HUES48 (cell line): ENCODE measurements at regions not wholly inside any gene's neighbourhood (a gene's known extent, or its start where the extent isn't known, plus 50 kb on each side); places are given as distances from the start of the nearest gene placed in this dataset.
"Not testable (repeated sequence)": the region's sequence is repeated elsewhere in the genome, so short reads cannot be mapped to it uniquely, and the experiment has no call there.

Experiments
- H3K27ac ChIP-seq: one replicate; pipeline ENCODE4 v1.7.0; 2013; ENCODE audit warnings: low read depth, low read length, inconsistent platforms
- H3K27me3 ChIP-seq: 2 replicates; pipeline ENCODE4 v1.6.1; 2013; ENCODE audit warnings: mild to moderate bottlenecking, low read length; ENCODE audit not compliant: control insufficient read depth, insufficient read depth
- H3K36me3 ChIP-seq: 2 replicates; pipeline ENCODE4 v1.6.1; 2013; ENCODE audit warnings: low read length; ENCODE audit not compliant: control insufficient read depth, insufficient read depth
- H3K4me1 ChIP-seq: 2 replicates; pipeline ENCODE4 v1.6.1; 2013; ENCODE audit warnings: mild to moderate bottlenecking, low read length; ENCODE audit not compliant: control insufficient read depth, insufficient read depth
- H3K4me3 ChIP-seq: 2 replicates; pipeline ENCODE4 v1.5.1; 2013; ENCODE audit warnings: mild to moderate bottlenecking, low read depth, low read length
- H3K9ac ChIP-seq: 2 replicates; pipeline ENCODE4 v1.6.1; 2013; ENCODE audit warnings: mild to moderate bottlenecking, low read depth, low read length, moderate library complexity
- H3K9me3 ChIP-seq: 2 replicates; pipeline ENCODE4 v1.6.1; 2013; ENCODE audit warnings: low read length; ENCODE audit not compliant: control insufficient read depth, insufficient read depth

DNA sequence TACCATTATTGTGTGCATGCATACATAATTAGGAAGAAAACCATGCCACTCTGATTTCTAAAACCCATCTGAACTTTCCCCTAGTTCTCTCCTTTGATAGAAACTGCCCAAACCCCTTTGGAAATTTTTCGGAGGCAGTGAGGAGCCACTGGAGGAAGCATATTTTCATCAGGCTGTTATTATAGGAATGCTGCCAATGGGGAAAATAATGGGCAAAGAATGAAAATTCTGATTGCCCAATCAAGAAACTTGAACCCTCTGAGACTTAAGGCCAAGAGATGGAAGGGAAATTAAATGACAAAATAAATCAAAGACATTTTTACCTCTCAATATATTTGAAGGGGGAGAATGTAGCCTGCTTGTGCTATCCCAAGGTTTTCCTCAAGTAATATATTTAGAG lies 376.0 kb upstream of the PDZRN3 start:
- H3K9me3 ChIP-seq: no peaks in the 10 kb centered on the region
- H3K4me1 ChIP-seq: no peaks in the 10 kb centered on the region
- no peaks in the 10 kb centered on the region for H3K36me3 ChIP-seq
- no peak overlapping the region for H3K9ac ChIP-seq
- no peak overlapping the region for H3K4me3 ChIP-seq
- H3K27me3 ChIP-seq: no peaks in the 10 kb centered on the region
- H3K27ac ChIP-seq: no peak overlapping the region

DNA sequence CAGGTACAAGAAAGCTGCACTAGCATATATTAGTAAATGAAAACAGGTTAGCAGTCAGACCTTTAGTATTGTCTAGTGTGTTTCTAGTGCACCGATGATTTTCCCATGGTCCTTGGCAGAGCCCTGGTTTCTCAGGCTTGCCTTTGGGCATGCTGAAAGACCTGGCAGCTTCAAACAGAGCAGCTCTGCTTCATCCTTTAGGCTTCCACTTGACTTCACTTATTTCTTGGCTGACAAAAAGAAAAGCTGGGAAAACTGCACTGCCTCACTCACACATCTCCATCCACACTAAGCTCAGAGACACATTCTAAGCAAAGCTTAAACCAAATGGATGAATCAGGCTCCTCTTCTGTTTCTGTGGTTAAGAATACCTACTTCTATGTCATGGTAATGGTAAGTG lies 374.8 kb upstream of the PDZRN3 start:
- Histone ChIP-seq H3K9ac (no peak overlapping the region), H3K4me3 (no peak overlapping the region), H3K4me1 (no peaks in the 10 kb centered on the region), H3K27me3 (no peaks in the 10 kb centered on the region), H3K27ac (no peak overlapping the region), H3K36me3 (no peaks in the 10 kb centered on the region), H3K9me3 (no peaks in the 10 kb centered on the region)

DNA sequence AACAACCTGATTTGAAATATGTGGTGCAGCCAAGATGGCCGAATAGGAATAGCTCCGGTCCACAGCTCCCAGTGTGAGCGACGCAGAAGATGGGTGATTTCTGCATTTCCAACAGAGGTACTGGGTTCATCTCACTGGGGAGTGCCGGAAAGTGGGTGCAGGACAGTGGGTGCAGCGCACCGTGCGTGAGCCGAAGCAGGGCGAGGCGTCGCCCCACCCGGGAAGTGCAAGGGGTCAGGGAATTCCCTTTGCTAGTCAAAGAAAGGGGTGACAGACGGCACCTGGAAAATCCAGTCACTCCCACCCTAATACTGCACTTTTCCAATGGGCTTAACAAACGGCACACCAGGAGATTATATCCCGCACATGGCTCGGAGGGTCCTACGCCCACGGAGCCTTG lies 365.9 kb upstream of the PDZRN3 start:
- not testable (repeated sequence) for H3K4me1 ChIP-seq, H3K27ac ChIP-seq, H3K4me3 ChIP-seq, H3K36me3 ChIP-seq, H3K9ac ChIP-seq, H3K9me3 ChIP-seq, H3K27me3 ChIP-seq

DNA sequence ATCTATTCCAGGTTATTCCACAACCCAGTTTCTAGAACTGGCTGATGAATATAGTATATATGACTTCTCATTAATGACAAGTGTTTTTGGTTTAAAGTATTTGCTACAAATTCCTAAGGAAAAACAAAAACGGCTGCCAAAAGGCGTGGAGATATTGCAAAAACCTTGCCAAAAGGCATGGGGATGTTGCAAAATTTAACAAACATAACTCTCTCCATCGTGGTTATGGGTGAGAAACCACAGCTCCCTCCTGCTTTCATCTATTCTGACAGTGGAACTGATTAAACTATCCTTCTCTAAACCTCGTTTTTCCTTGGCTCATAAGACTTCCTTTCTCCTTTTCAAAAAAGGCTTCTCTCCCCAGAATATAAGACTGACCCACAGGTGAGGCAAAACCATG lies 342.0 kb upstream of the PDZRN3 start:
- no peaks in the 10 kb centered on the region for H3K4me1 ChIP-seq
- H3K27ac ChIP-seq: no peak overlapping the region
- no peak overlapping the region for H3K4me3 ChIP-seq
- H3K9ac ChIP-seq: no peak overlapping the region
- no peaks in the 10 kb centered on the region for H3K36me3 ChIP-seq
- H3K9me3 ChIP-seq: no peaks in the 10 kb centered on the region
- H3K27me3 ChIP-seq: no peaks in the 10 kb centered on the region

DNA sequence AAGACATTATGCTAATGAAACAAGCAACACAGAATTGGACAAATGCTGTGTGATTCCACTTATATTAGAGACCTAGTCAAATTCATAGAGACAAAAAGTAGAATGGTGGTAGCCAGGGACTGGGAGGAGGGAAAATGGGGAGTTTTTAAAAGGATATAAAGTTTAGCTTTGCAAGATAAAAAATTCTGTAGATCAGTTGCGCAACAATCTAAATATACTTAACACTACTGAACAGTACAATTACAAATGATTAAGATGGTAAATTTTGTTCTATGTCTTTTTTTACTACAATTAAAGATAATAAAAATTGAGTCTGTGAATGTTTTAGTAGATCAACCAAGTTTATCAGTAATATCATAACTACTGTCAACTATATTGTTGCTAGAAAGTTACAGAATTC lies 340.1 kb upstream of the PDZRN3 start:
- Histone ChIP-seq H3K36me3 (no peaks in the 10 kb centered on the region), H3K27me3 (no peaks in the 10 kb centered on the region)

DNA sequence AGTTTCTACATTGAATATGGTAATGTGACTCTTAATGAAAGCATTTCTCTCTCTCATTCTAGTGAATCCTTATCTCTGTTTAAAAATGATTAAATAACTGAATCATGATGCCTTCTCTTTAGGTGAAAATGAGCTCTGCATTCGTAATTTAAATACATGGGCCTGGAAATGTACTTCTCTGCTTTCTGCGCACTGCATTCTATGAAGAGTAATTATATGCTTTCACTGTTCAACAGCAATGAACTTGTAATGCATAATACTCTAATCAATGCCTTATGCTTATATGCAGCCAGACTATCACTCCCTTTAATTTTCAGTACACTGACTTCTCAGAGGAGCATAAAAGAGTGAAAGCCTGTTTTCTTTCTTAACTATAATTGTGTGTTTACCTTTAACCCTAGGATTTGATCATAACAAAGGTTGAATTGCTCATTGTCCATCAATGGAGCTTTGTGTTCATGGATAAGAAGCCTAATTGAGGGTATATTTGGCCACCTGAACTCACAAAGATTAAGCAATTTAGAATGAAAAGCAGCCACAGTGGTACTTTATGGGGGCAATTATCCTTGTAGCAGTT lies 330.8 kb upstream of the PDZRN3 start:
- Histone ChIP-seq H3K27me3 (no peaks in the 10 kb centered on the region), H3K4me3 (no peak overlapping the region), H3K9ac (no peak overlapping the region), H3K27ac (no peak overlapping the region), H3K36me3 (no peaks in the 10 kb centered on the region), H3K4me1 (peaks cover 3% of the 10 kb centered on the region; the same call in 1 of the 2 replicates), H3K9me3 (no peaks in the 10 kb centered on the region)

More for the DNA sequence above, 340.1 kb upstream of the PDZRN3 start:
- H3K27ac ChIP-seq: no peak overlapping the region
- no peaks in the 10 kb centered on the region for H3K9me3 ChIP-seq
- no peak overlapping the region for H3K4me3 ChIP-seq
- H3K9ac ChIP-seq: no peak overlapping the region
- H3K4me1 ChIP-seq: no peaks in the 10 kb centered on the region

DNA sequence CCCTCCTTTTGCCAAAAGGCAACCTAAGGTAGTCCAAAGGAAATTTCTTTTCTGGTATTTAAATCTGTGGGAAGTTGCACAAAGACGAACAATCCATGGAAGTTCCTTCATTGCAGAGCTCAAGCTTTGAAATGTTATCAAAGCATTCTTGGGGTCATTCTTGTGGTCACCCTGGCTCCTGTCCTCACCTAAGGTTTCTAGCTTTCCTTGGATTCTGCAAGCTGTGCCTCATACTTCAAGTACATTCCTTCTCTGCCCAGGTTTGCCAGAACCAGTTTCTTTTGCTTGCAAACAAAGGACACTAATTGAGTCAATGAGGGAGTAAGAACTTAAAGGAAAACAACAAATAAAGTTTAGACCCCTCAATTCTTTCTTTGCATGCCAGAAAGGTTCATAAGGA lies 329.8 kb upstream of the PDZRN3 start:
- Histone ChIP-seq H3K4me1 (peaks cover 3% of the 10 kb centered on the region; the same call in 1 of the 2 replicates), H3K27me3 (no peaks in the 10 kb centered on the region), H3K4me3 (no peak overlapping the region), H3K9ac (no peak overlapping the region), H3K36me3 (no peaks in the 10 kb centered on the region), H3K27ac (no peak overlapping the region), H3K9me3 (no peaks in the 10 kb centered on the region)

DNA sequence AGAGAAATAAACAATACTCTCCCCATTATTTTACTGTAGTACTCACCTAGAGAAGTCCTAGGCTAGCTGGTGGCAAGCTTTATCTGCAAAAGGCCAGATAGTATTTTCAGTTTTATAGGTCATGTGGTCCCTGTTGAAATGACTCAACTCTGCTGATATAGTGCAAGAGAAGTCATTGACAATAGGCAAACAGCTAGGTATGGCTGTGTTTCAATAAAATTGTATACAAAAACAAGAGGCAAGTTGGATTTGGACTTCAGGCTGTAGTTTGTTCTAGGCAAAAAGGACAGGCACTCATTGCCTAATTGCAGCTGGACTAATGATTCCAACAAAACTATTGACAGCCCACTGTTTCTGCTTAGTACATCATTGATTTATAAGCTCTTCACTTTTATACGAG lies 328.0 kb upstream of the PDZRN3 start:
- H3K4me1 ChIP-seq: peaks cover 3% of the 10 kb centered on the region; the same call in 1 of the 2 replicates
- H3K27ac ChIP-seq: no peak overlapping the region
- H3K9me3 ChIP-seq: no peaks in the 10 kb centered on the region

DNA sequence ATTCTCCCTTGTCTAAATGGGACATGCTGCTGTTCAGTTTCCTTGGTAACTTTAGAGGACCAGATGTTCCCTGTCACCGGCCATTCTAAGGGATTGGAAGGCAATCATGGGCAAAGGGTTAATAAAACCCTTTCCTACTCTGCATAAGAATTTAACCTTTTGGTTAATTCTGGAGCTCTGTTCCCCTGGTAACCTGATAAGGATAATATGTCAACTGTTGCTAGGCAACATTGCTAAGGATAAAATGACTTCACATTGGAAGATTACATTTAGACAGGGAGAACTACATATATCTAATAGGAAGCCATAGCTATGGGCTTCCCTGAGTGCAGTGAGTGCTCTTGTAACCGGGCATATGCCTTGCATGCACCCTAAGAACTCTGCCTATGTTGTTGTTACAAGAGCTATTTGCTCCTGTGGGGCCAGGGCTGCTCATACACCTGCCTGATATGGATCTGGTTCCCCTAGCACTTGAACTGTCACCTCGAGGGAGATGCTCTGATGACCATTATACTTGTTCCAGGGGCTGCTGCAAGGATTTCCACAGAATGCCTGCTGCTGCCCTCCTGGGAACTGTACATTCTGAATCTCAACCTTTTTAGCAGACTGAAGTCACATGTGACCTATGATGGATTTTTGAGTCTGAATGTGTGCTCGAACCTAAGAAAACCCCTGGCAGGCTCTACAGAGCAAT lies 326.3 kb upstream of the PDZRN3 start:
- Histone ChIP-seq H3K4me3 (no peak overlapping the region), H3K9ac (no peak overlapping the region), H3K27ac (no peak overlapping the region), H3K4me1 (peaks cover 3% of the 10 kb centered on the region; the same call in 1 of the 2 replicates), H3K27me3 (no peaks in the 10 kb centered on the region), H3K36me3 (no peaks in the 10 kb centered on the region), H3K9me3 (no peaks in the 10 kb centered on the region)

More for the DNA sequence above, 328.0 kb upstream of the PDZRN3 start:
- no peak overlapping the region for H3K9ac ChIP-seq
- H3K36me3 ChIP-seq: no peaks in the 10 kb centered on the region
- no peak overlapping the region for H3K4me3 ChIP-seq
- no peaks in the 10 kb centered on the region for H3K27me3 ChIP-seq

DNA sequence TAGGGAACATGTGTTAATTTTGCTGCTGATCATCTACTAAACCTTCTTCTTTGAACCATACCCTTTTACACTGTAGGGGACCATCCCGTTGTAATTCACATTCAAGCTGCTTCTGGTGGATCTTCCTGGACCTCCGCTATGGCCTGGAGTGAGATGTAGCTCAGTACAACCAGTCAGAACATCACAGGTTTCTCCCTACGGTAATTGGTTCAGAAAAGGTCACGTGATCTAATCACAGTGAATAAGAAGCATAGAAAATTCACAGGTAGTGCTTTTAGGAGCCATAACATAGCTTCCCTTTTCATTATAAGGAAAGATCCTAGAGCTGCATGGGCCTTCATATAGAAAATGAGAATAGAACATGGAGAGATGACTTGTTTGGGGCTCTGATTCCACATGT lies 320.8 kb upstream of the PDZRN3 start:
- H3K9me3 ChIP-seq: no peaks in the 10 kb centered on the region
- no peaks in the 10 kb centered on the region for H3K36me3 ChIP-seq
- no peak overlapping the region for H3K27ac ChIP-seq
- H3K27me3 ChIP-seq: no peaks in the 10 kb centered on the region
- no peaks in the 10 kb centered on the region for H3K4me1 ChIP-seq
- H3K9ac ChIP-seq: no peak overlapping the region
- H3K4me3 ChIP-seq: no peak overlapping the region

DNA sequence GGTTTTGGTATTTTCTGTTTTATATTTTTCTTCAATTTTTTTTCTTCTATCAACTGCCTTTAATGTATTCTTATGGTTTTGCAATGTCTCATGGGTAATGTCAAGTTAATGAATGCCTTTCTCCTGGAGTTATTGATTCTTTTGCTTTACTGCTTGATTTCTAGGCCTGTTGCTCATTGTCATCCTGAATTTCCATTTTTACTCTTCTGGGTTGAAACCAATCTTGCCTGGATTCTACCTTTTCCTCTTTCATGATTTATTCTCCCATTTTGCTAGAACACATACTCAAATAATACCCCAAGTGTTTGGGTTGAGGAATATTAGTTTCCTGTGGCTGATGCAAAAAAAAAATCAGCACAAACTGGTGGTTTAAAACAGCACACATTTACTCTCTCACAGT lies 315.2 kb upstream of the PDZRN3 start:
- Histone ChIP-seq H3K9ac (no peak overlapping the region), H3K4me3 (no peak overlapping the region), H3K27me3 (no peaks in the 10 kb centered on the region), H3K27ac (no peak overlapping the region), H3K9me3 (no peaks in the 10 kb centered on the region), H3K4me1 (no peaks in the 10 kb centered on the region), H3K36me3 (no peaks in the 10 kb centered on the region)
